Natural killer cell (primary cell): ENCODE measurements at regions not wholly inside any gene's neighbourhood (a gene's known extent, or its start where the extent isn't known, plus 50 kb on each side); places are given as distances from the start of the nearest gene placed in this dataset.

Source experiments
- ATAC-seq, 3 donors: fragments of 150-1000 bp in 2 of 3; fragments of 200-7000 bp in 1 of 3; cut with Tn5 transposase; 1 replicate in 1 of 3; 2 replicates in 2 of 3; pipeline ENCODE4 v1.10.0; 2021; ENCODE audit warnings: mild to moderate bottlenecking in 2 of 3, moderate library complexity in 2 of 3
- DNase-seq, 2 donors: peaks; one replicate each; pipeline versions ENCODE4 v3.0.0 to v3.0.0-alpha.2; 2013 to 2021; ENCODE audit warnings: mixed read lengths in 1 of 2
- H3K27ac ChIP-seq: one replicate; pipeline ENCODE4 v1.5.1; 2013; ENCODE audit warnings: mild to moderate bottlenecking, low read length
- H3K27me3 ChIP-seq: one replicate; pipeline ENCODE4 v1.6.1; 2013; ENCODE audit warnings: low read length; ENCODE audit not compliant: control insufficient read depth, insufficient read depth
- H3K36me3 ChIP-seq: one replicate; pipeline ENCODE4 v1.6.1; 2013; ENCODE audit warnings: low read length; ENCODE audit not compliant: control insufficient read depth, insufficient read depth
- H3K4me1 ChIP-seq: one replicate; pipeline ENCODE4 v1.6.1; 2013; ENCODE audit warnings: low read length; ENCODE audit not compliant: control insufficient read depth, insufficient read depth
- H3K4me3 ChIP-seq: one replicate; pipeline ENCODE4 v1.5.1; 2013; ENCODE audit warnings: low read length
- H3K9me3 ChIP-seq: one replicate; pipeline ENCODE4 v1.6.1; 2013; ENCODE audit warnings: low read length; ENCODE audit not compliant: control insufficient read depth, insufficient read depth
- H3K27ac Mint-ChIP-seq, 2 donors: one replicate each; pipeline ENCODE4 v1.8.0; 2022; ENCODE audit warnings: mild to moderate bottlenecking in 2 of 2, mixed read lengths in 2 of 2, moderate library complexity in 1 of 2
- H3K27me3 Mint-ChIP-seq, 2 donors: one replicate each; pipeline ENCODE4 v1.8.0; 2022; ENCODE audit warnings: low read depth in 2 of 2, mixed read lengths in 2 of 2
- H3K36me3 Mint-ChIP-seq: one replicate; pipeline ENCODE4 v1.8.0; 2022; ENCODE audit warnings: mixed read lengths
- H3K4me1 Mint-ChIP-seq, 2 donors: one replicate each; pipeline ENCODE4 v1.8.0; 2022; ENCODE audit warnings: mixed read lengths in 2 of 2
- H3K4me3 Mint-ChIP-seq: one replicate; pipeline ENCODE4 v1.8.0; 2022; ENCODE audit warnings: mild to moderate bottlenecking, moderate library complexity, mixed read lengths
- H3K9me3 Mint-ChIP-seq, 2 donors: one replicate each; pipeline ENCODE4 v1.8.0; 2022; ENCODE audit warnings: mixed read lengths in 2 of 2
- WGBS: methylation state at CpG from one replicate; pipeline ENCODE4 v1.1.7; 2013; ENCODE audit warnings: missing lambda C conversion rate; ENCODE audit not compliant: insufficient coverage; 5-methylcytosine and 5-hydroxymethylcytosine counted together
- intact Hi-C: fragments of 100-400 bp; cut with micrococcal nuclease; formaldehyde crosslinking; loops from one replicate; pipeline ENCODE4 v1.14.2; 2022
- TF ChIP-seq, protein P1 (sequence below): fragments of 200-600 bp; IDR thresholded peaks from one replicate; pipeline ENCODE4 v1.8.0; 2022; ENCODE audit warnings: antibody characterized with exemption

DNA sequence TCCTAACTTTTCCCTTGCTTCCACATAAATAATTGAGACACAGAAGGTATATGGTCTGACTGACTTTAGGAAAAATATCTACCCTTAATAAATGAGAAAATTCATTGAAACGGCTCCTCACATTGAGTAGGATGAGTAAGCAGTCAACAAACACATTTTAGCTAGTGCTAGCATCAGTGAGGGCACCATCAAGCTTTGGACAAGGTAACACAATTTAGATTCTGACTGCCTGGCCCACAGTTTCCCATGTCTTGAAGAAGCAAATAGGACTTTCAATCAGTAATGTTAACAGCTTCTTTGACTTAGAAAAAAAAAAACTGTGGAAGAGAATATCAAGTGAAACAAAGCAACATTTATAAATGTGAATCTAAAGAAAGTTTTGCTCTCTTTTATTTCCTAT lies 70.1 kb upstream of the MBNL1 start:
- Mint-ChIP-seq H3K27ac (peak overlapping the region; percentile 94 to 96), H3K27me3 (no peaks in the 10 kb centered on the region), H3K4me3 (peak overlapping the region; percentile 97), H3K9me3 (no peaks in the 10 kb centered on the region), H3K36me3 (no peaks in the 10 kb centered on the region), H3K4me1 (peaks cover 75 to 81% of the 10 kb centered on the region in 2 donors)
- intact Hi-C loops: loop anchor here (2.0 to 5.0 kb wide), 2 partner anchors 59 to 70 kb away; partner anchors contain the start of gene MBNL1
- Histone ChIP-seq H3K4me3 (no peak overlapping the region), H3K27me3 (no peaks in the 10 kb centered on the region), H3K9me3 (no peaks in the 10 kb centered on the region), H3K27ac (peak overlapping the region; percentile 90), H3K4me1 (peaks cover 18% of the 10 kb centered on the region), H3K36me3 (no peaks in the 10 kb centered on the region)
- TF ChIP-seq, protein P1, sequence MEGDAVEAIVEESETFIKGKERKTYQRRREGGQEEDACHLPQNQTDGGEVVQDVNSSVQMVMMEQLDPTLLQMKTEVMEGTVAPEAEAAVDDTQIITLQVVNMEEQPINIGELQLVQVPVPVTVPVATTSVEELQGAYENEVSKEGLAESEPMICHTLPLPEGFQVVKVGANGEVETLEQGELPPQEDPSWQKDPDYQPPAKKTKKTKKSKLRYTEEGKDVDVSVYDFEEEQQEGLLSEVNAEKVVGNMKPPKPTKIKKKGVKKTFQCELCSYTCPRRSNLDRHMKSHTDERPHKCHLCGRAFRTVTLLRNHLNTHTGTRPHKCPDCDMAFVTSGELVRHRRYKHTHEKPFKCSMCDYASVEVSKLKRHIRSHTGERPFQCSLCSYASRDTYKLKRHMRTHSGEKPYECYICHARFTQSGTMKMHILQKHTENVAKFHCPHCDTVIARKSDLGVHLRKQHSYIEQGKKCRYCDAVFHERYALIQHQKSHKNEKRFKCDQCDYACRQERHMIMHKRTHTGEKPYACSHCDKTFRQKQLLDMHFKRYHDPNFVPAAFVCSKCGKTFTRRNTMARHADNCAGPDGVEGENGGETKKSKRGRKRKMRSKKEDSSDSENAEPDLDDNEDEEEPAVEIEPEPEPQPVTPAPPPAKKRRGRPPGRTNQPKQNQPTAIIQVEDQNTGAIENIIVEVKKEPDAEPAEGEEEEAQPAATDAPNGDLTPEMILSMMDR: no peak
- WGBS: 11% methylated on average over 1 of the region's 1 CpG
- ATAC-seq (peak in 1 of 3 donors; percentile 32), DNase-seq (peak in 1 of 2 donors; percentile 53)

DNA sequence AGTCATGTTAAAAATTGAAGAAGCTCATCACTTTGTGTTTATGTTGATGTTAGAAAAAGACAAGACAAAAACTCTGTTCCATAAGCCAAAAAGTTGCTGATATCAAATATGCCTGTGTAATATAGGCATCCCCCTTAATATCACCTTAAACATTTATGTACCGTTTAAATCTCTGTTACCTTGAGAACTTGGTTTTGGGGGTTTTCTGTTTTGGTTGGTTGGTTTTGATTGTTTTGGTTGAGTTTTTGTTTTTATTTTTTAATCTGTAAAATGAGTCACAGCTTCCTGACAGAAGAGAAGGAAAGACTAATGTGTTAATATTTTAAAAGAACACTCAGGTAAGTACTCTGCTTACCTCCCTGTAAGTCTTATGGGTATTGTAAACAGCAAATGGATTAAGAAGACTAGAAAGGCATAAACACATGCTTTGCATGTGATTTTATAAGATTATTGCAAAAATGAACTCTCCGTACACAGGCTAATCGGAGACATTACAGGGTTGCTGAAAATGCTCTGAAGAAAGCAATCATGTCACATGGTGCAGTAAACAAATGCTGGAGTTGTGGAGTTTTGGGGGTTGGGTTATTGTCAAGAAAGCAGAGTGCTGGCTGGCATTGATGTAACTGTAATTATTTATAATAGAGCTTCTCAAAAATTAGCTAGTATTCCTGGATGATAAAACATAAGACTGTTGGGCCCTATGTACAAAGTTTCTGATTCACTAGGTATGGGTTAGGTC lies 69.5 kb upstream of the MBNL1 start:
- TF ChIP-seq, protein P1: no peak
- Histone ChIP-seq H3K27me3 (no peaks in the 10 kb centered on the region), H3K4me1 (peaks cover 14% of the 10 kb centered on the region), H3K36me3 (no peaks in the 10 kb centered on the region), H3K9me3 (no peaks in the 10 kb centered on the region), H3K4me3 (peak overlapping the region; percentile 21), H3K27ac (peak overlapping the region; percentile 90)
- no peaks in the 10 kb centered on the region for H3K36me3 Mint-ChIP-seq
- peak in 1 of 2 donors; percentile 65 for DNase-seq
- no peaks in the 10 kb centered on the region for H3K27me3 Mint-ChIP-seq
- H3K4me1 Mint-ChIP-seq: peaks cover 71 to 78% of the 10 kb centered on the region in 2 donors
- 6% methylated on average over 2 of the region's 3 CpGs for WGBS
- H3K27ac Mint-ChIP-seq: peak overlapping the region; percentile 94 to 96
- intact Hi-C loops: loop anchor here (2.0 to 5.0 kb wide), 2 partner anchors 58 to 70 kb away; partner anchors contain the start of gene MBNL1
- ATAC-seq: peak; percentile 47 to 56 (median 56)
- H3K4me3 Mint-ChIP-seq: peak overlapping the region; percentile 97
- no peaks in the 10 kb centered on the region for H3K9me3 Mint-ChIP-seq

DNA sequence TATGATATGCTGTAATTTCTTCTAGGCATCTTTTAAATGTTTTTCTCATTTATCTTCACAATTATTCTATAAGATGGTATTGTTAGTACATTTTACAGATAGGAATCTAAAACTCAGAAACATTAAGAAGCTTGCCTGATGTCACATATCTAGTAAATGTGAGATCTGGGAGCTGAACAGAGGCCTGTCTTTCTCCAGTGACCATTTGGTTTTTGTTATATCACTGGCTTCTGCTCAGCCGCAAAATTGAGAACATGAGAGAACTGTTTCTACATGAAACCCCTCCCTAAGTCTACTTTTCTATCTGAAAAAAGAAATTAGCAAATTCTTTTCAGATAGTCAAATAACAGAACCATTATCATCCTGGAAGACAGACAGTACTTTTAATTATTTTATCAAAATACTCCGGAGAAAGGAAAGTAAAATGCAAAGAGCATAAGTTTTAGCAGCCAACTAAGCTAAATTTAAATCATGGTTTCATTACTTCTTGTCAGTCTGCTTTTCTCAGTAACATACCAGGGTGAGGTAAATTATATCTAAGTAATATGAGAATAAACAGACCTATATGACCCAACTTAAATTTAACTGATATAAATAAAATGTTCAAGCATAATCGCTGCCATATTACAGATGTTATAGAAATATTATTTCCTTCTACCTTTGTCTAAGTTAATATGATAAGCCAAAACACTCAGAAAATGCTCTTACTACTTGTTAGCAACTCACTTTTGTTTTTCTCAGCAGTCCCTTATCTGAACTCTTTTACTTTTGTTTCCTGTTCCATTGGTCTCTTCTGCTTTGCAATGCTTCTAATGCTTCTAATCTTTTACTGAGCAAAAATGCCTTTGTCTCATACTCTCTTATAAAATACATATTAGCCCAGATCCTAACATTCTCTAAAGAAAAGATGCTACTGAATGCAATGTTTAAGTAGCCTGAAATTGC lies 68.0 kb upstream of the MBNL1 start:
- Histone ChIP-seq H3K36me3 (no peaks in the 10 kb centered on the region), H3K4me1 (peaks cover 12% of the 10 kb centered on the region), H3K27ac (peak overlapping the region; percentile 90), H3K27me3 (no peaks in the 10 kb centered on the region), H3K4me3 (peak overlapping the region; percentile 32), H3K9me3 (no peaks in the 10 kb centered on the region)
- intact Hi-C loops: no loop called here
- TF ChIP-seq, protein P1: no peak
- Mint-ChIP-seq H3K9me3 (no peaks in the 10 kb centered on the region), H3K4me1 (peaks cover 81 to 83% of the 10 kb centered on the region in 2 donors), H3K27ac (peak overlapping the region; percentile 94 to 96), H3K27me3 (no peaks in the 10 kb centered on the region), H3K4me3 (peak overlapping the region; percentile 97), H3K36me3 (no peaks in the 10 kb centered on the region)
- 0% methylated on average over 1 of the region's 3 CpGs for WGBS
- ATAC-seq: peak in 1 of 3 donors; percentile 32
- DNase-seq: peak in 1 of 2 donors; percentile 62
